SJSA1 (cell line): ENCODE measurements at regions not wholly inside any gene's neighbourhood (a gene's known extent, or its start where the extent isn't known, plus 50 kb on each side); places are given as distances from the start of the nearest gene placed in this dataset.
"Not testable (repeated sequence)": the region's sequence is repeated elsewhere in the genome, so short reads cannot be mapped to it uniquely, and the experiment has no call there.

Experiments
- DNase-seq, 2 experiments: peaks; one replicate each; pipeline ENCODE4 v3.0.0-alpha.2; 2015 to 2020; ENCODE audit warnings: low spot score in 2 of 2, low read depth in 1 of 2
- H3K27ac ChIP-seq: fragments of 250-450 bp; sonication (Bioruptor Pico); 2 replicates; pipeline ENCODE4 v1.5.1; 2020; ENCODE audit warnings: mild to moderate bottlenecking, moderate library complexity
- H3K27me3 ChIP-seq: fragments of 250-450 bp; sonication (Bioruptor Pico); replicated peaks from 2 replicates; pipeline ENCODE4 v1.5.1; 2020; ENCODE audit warnings: mild to moderate bottlenecking, moderate library complexity
- H3K36me3 ChIP-seq: fragments of 250-450 bp; sonication (Bioruptor Pico); 2 replicates; pipeline ENCODE4 v1.5.1; 2020; ENCODE audit warnings: mild to moderate bottlenecking
- H3K4me1 ChIP-seq: fragments of 250-450 bp; sonication (Bioruptor Pico); replicated peaks from 2 replicates; pipeline ENCODE4 v1.6.1; 2021; ENCODE audit warnings: mild to moderate bottlenecking
- H3K4me3 ChIP-seq: fragments of 250-450 bp; sonication (Bioruptor Pico); 2 replicates; pipeline ENCODE4 v1.5.1; 2020; ENCODE audit warnings: mild to moderate bottlenecking
- H3K9me3 ChIP-seq: fragments of 250-450 bp; sonication (Bioruptor Pico); replicated peaks from 2 replicates; pipeline ENCODE4 v1.5.1; 2020; ENCODE audit warnings: mild to moderate bottlenecking

- Histone ChIP-seq H3K4me1 (peaks cover 32% of the 10 kb centered on the region), H3K9me3 (0 out of 2 replicates have a peak, but pooled peaks cover 3% of the 10 kb centered on the region), H3K36me3 (no peaks in the 10 kb centered on the region), H3K27ac (peak overlapping the region; percentile 65), H3K4me3 (no peak overlapping the region), H3K27me3 (no peaks in the 10 kb centered on the region)
- DNase-seq: no peak
Observed at GRCh38 chr5:142235870-142236672, 88.8 kb downstream of the SPRY4 start.

- H3K9me3 ChIP-seq: 0 out of 2 replicates have a peak, but pooled peaks cover 3% of the 10 kb centered on the region
- DNase-seq: peak; percentile 94 to 97
- H3K4me3 ChIP-seq: no peak overlapping the region
- H3K36me3 ChIP-seq: no peaks in the 10 kb centered on the region
- peak overlapping the region; percentile 65 for H3K27ac ChIP-seq
- H3K27me3 ChIP-seq: no peaks in the 10 kb centered on the region
- peaks cover 32% of the 10 kb centered on the region for H3K4me1 ChIP-seq
Observed at GRCh38 chr5:142235050-142235797, 89.6 kb downstream of the SPRY4 start.

GRCh38 chr5:142233083-142234032 lies 91.5 kb downstream of the SPRY4 start:
- DNase-seq: no peak
- no peak overlapping the region for H3K27ac ChIP-seq
- H3K4me1 ChIP-seq: peaks cover 35% of the 10 kb centered on the region
- H3K36me3 ChIP-seq: no peaks in the 10 kb centered on the region
- no peak overlapping the region for H3K4me3 ChIP-seq
- no peaks in the 10 kb centered on the region for H3K27me3 ChIP-seq
- peaks cover 7% of the 10 kb centered on the region; the same call in 1 of the 2 replicates for H3K9me3 ChIP-seq

- not testable (repeated sequence) for H3K9me3 ChIP-seq, DNase-seq, H3K36me3 ChIP-seq, H3K27ac ChIP-seq, H3K27me3 ChIP-seq, H3K4me3 ChIP-seq
- peaks cover 30% of the 10 kb centered on the region for H3K4me1 ChIP-seq
Observed at GRCh38 chr5:142230949-142231348, 93.9 kb downstream of the SPRY4 start.

- no peak for DNase-seq
- Histone ChIP-seq H3K27me3 (no peaks in the 10 kb centered on the region), H3K9me3 (peaks cover 4% of the 10 kb centered on the region; the same call in 1 of the 2 replicates), H3K4me3 (no peak overlapping the region), H3K27ac (no peak overlapping the region), H3K4me1 (peaks cover 41% of the 10 kb centered on the region), H3K36me3 (no peaks in the 10 kb centered on the region)
Observed at GRCh38 chr5:142225141-142225540, 99.7 kb downstream of the SPRY4 start.

GRCh38 chr5:142222866-142223558 lies 101.8 kb downstream of the SPRY4 start:
- DNase-seq: no peak
- no peaks in the 10 kb centered on the region for H3K9me3 ChIP-seq
- no peak overlapping the region for H3K4me3 ChIP-seq
- H3K36me3 ChIP-seq: no peaks in the 10 kb centered on the region
- no peak overlapping the region for H3K27ac ChIP-seq
- peaks cover 38% of the 10 kb centered on the region for H3K4me1 ChIP-seq
- no peaks in the 10 kb centered on the region for H3K27me3 ChIP-seq

DNA sequence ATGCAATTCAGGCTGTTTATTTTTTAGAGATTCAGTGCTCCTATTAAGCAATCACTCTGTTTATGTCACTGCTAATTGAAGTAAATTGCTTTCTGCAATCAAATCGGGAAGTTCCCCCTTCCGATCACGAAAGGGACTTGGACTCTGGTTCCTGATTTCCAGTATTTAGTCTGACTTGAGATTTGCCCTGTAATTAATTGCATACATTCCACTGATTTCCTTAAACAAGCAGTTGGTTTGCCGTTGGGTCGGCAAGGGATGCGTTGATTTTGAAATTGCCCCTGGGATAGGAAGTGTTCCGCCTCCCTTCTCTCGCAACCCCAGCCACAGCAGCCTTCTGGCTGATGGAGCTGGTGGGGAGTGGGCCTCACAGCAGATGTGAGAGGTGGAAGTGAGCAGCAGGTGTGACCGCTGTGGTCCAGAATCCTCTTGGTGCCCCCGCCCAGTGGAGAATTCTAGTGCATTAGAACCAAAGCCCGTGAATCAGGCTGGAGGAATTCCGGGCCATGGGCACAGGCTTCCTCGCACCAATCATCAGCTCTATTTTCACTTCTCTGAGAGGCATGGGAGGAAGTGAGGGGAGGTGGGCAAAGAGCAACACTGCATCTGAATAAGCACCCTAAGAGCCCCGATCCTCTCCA lies 102.5 kb downstream of the SPRY4 start:
- Histone ChIP-seq H3K9me3 (no peaks in the 10 kb centered on the region), H3K27ac (no peak overlapping the region), H3K4me3 (no peak overlapping the region), H3K4me1 (peaks cover 39% of the 10 kb centered on the region), H3K36me3 (no peaks in the 10 kb centered on the region), H3K27me3 (no peaks in the 10 kb centered on the region)
- no peak for DNase-seq

DNA sequence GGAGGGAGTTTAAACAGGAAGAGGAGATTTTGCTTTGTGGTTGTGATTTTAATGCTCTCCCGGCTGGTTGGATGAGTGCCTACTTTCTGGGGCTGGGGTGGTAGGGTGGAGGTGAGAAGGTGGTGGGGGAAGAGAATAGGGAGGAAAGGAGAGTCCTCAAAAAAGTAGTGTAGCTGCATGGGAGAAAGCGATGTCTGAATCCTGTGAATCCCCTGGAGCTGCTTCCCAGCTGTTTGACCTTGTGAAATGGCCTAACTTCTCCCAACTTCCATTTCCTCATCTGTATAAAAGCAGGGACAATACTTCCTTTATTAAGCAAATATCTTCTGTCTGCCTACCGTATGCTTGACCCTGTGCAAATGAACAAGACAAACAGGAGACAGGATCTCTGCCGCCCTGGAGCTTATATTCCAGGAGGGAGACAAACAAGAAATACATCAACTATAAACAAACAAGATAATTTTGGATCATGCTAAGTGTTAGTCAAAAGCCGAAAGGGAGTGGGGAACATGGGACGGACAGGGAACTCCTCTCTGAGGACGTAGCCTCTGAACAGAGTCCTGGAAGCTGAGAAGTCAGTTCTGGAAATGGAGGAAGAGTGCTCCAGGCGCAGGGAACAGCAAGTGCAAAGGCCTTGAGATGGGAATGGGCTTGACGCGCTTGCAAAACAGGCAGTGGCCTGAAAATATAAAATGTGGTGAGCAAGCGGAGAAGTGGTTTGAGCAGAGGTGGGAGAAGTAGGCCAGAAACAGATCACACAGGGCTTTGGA lies 103.5 kb downstream of the SPRY4 start:
- no peaks in the 10 kb centered on the region for H3K9me3 ChIP-seq
- no peaks in the 10 kb centered on the region for H3K36me3 ChIP-seq
- H3K27ac ChIP-seq: no peak overlapping the region
- no peak overlapping the region for H3K4me3 ChIP-seq
- H3K4me1 ChIP-seq: peaks cover 50% of the 10 kb centered on the region
- DNase-seq: no peak
- no peaks in the 10 kb centered on the region for H3K27me3 ChIP-seq

DNA sequence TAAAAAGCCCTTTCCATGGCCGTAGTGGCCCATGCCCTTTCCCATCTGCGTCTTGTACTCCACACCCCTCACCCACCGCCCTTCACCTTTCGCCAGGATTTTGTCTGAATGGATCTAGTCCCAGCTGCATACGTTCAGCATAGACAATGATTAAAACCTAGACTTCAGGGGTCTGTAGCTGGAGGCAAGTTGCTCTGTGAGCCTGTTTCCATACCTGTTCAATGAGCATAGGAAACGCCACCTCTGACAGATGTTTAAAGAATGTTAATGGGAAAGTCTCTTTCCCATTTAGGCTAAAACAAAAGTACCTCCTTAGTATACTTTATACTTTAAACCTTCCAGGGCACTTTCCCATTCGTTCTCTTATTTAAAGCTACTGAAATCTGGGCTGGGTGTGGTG lies 105.7 kb downstream of the SPRY4 start:
- Histone ChIP-seq H3K4me3 (no peak overlapping the region), H3K27me3 (no peaks in the 10 kb centered on the region), H3K9me3 (no peaks in the 10 kb centered on the region), H3K4me1 (peaks cover 57% of the 10 kb centered on the region), H3K36me3 (no peaks in the 10 kb centered on the region), H3K27ac (no peak overlapping the region)
- DNase-seq: no peak

DNA sequence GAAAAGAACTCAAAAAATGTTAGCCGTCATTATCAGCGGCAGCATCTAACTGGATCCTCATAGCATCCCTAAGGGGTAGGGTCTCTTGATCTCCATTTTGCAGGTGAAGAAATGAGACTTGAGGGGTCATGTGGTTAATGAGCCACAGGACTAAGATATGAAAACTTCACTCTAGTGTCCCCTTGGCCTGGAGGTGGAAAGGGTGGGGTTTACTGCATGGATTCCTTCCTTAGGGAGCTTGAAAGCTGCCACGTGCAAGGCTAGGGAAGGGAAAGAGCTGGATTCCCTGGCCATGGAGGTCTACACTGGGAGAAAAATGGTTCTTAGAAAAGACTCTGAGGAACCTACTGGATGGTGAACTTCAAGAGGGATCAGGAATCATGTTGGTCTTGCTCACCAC lies 107.9 kb downstream of the SPRY4 start:
- no peak overlapping the region for H3K4me3 ChIP-seq
- H3K4me1 ChIP-seq: peaks cover 42% of the 10 kb centered on the region
- no peak for DNase-seq
- no peaks in the 10 kb centered on the region for H3K27me3 ChIP-seq
- H3K27ac ChIP-seq: peak overlapping the region; percentile 63; the same call in 1 of the 2 replicates
- no peaks in the 10 kb centered on the region for H3K9me3 ChIP-seq
- H3K36me3 ChIP-seq: no peaks in the 10 kb centered on the region

GRCh38 chr5:142215915-142216681 lies 107.5 kb downstream of the NDFIP1 start:
- H3K27ac ChIP-seq: peak overlapping the region; percentile 63
- no peak overlapping the region for H3K4me3 ChIP-seq
- H3K9me3 ChIP-seq: no peaks in the 10 kb centered on the region
- no peaks in the 10 kb centered on the region for H3K36me3 ChIP-seq
- H3K27me3 ChIP-seq: no peaks in the 10 kb centered on the region
- DNase-seq: peak; percentile 98 to 99
- H3K4me1 ChIP-seq: peaks cover 39% of the 10 kb centered on the region
